H1 (cell line): ENCODE measurements at regions not wholly inside any gene's neighbourhood (a gene's known extent, or its start where the extent isn't known, plus 50 kb on each side); places are given as distances from the start of the nearest gene placed in this dataset.

Experiments used
- CTCF ChIA-PET: fragments of 300-600 bp; sonication (Branson Sonifier 250); formaldehyde crosslinking; loops from one replicate; lab custom pipeline; 2021; ENCODE audit not compliant: partially characterized antibody; lab: Charles Lee
- POLR2A ChIA-PET: fragments of 300-600 bp; sonication (Branson Sonifier 250); formaldehyde crosslinking; loops from one replicate; lab custom pipeline; 2021; ENCODE audit warnings: inconsistent platforms; ENCODE audit not compliant: partially characterized antibody; lab: Charles Lee
- DNase-seq, 2 experiments: peaks; one replicate each; pipeline versions ENCODE4 v3.0.0 to v3.0.0-alpha.2; 2010 to 2022; ENCODE audit warnings: low spot score in 2 of 2, low read depth in 1 of 2, mixed read lengths in 1 of 2
- FAIRE-seq: peaks from 2 replicates; lab custom pipeline; 2011; peaks lifted over from hg19 to GRCh38; lab: Jason Lieb, UNC
- H2AFZ ChIP-seq: 2 replicates; pipeline ENCODE4 v1.8.1; 2012; ENCODE audit warnings: low read length, inconsistent platforms
- H2AK5ac ChIP-seq: 2 replicates; pipeline ENCODE4 v1.6.1; 2013; ENCODE audit warnings: low read depth, low read length
- H2BK120ac ChIP-seq: replicated peaks from 2 replicates; pipeline ENCODE3; 2013; ENCODE audit warnings: low read depth, low read length, inconsistent platforms
- H2BK12ac ChIP-seq: 2 replicates; pipeline ENCODE4 v1.6.1; 2013; ENCODE audit warnings: low read depth, low read length
- H2BK15ac ChIP-seq: 2 replicates; pipeline ENCODE4 v1.6.1; 2013; ENCODE audit warnings: low read length
- H2BK20ac ChIP-seq: 2 replicates; pipeline ENCODE4 v1.6.1; 2013; ENCODE audit warnings: low read length
- H2BK5ac ChIP-seq: 2 replicates; pipeline ENCODE4 v1.6.1; 2013; ENCODE audit warnings: low read depth, low read length
- H3K14ac ChIP-seq: 2 replicates; pipeline ENCODE4 v1.6.1; 2013; ENCODE audit warnings: inconsistent platforms; ENCODE audit not compliant: insufficient read length
- H3K18ac ChIP-seq: 2 replicates; pipeline ENCODE4 v1.6.1; 2013; ENCODE audit warnings: low read length; ENCODE audit errors: extremely low read depth
- H3K23ac ChIP-seq: 2 replicates; pipeline ENCODE4 v1.6.1; 2013; ENCODE audit warnings: inconsistent platforms; ENCODE audit not compliant: insufficient read length
- H3K23me2 ChIP-seq: 2 replicates; pipeline ENCODE4 v1.6.1; 2013; ENCODE audit warnings: low read depth, low read length
- H3K27ac ChIP-seq: 2 replicates; pipeline ENCODE4 v1.6.1; 2011; ENCODE audit warnings: low read depth, low read length, inconsistent platforms
- H3K27me3 ChIP-seq, 4 experiments: replicated peaks in 1 of 4; 1 replicate in 1 of 4; 2 replicates in 3 of 4; pipeline versions ENCODE4 v1.6.1 to v1.8.1; 2011 to 2013; ENCODE audit warnings: low read length in 3 of 4, mild to moderate bottlenecking in 3 of 4, inconsistent platforms in 2 of 4, mixed read lengths in 2 of 4, moderate library complexity in 1 of 4; ENCODE audit not compliant: control insufficient read depth in 3 of 4, insufficient read depth in 3 of 4; ENCODE audit errors: extremely low read depth in 1 of 4
- H3K36me3 ChIP-seq, 4 experiments: 2 replicates each; pipeline versions ENCODE4 v1.6.1 to v1.8.1; 2011 to 2013; ENCODE audit warnings: mild to moderate bottlenecking in 4 of 4, low read length in 3 of 4, moderate library complexity in 2 of 4, control low read depth in 1 of 4, inconsistent platforms in 1 of 4; ENCODE audit not compliant: insufficient read depth in 4 of 4, control insufficient read depth in 2 of 4
- H3K4ac ChIP-seq: replicated peaks from 2 replicates; pipeline ENCODE3; 2013; ENCODE audit warnings: low read length, low read depth, mixed read lengths, inconsistent platforms; ENCODE audit not compliant: insufficient read length
- H3K4me1 ChIP-seq, 4 experiments: replicated peaks in 1 of 4; 1 replicate in 1 of 4; 2 replicates in 3 of 4; pipeline versions ENCODE4 v1.6.1 to v1.8.1; 2011 to 2013; ENCODE audit warnings: low read length in 3 of 4, inconsistent platforms in 2 of 4, mixed read lengths in 1 of 4; ENCODE audit not compliant: insufficient read depth in 4 of 4, control insufficient read depth in 3 of 4
- H3K4me2 ChIP-seq, 2 experiments: 2 replicates each; pipeline versions ENCODE4 v1.6.1 to v1.8.1; 2011 to 2013; ENCODE audit warnings: low read depth in 2 of 2, low read length in 2 of 2, control low read depth in 1 of 2, inconsistent platforms in 1 of 2, mild to moderate bottlenecking in 1 of 2; ENCODE audit not compliant: insufficient read depth in 1 of 2
- H3K4me3 ChIP-seq, 4 experiments: fragments of 200-600, 300-600 bp in 1 of 4; sonication (generic), shearing (Covaris generic), sonication (Bioruptor Twin) in 1 of 4; 2 replicates each; pipeline versions ENCODE4 v1.5.1 to v1.8.1; 2011 to 2016; ENCODE audit warnings: low read length in 4 of 4, low read depth in 3 of 4, control low read depth in 2 of 4, inconsistent platforms in 2 of 4, mild to moderate bottlenecking in 2 of 4, mixed read lengths in 1 of 4, moderate library complexity in 1 of 4; ENCODE audit not compliant: insufficient read depth in 2 of 4; ENCODE audit errors: extremely low read depth in 1 of 4
- H3K56ac ChIP-seq: replicated peaks from 2 replicates; pipeline ENCODE3; 2013; ENCODE audit warnings: low read depth, mild to moderate bottlenecking, mixed read lengths, low read length, inconsistent platforms; ENCODE audit not compliant: insufficient read length
- H3K79me1 ChIP-seq: 2 replicates; pipeline ENCODE4 v1.6.1; 2013; ENCODE audit warnings: low read depth, low read length, control low read depth
- H3K79me2 ChIP-seq, 2 experiments: 2 replicates each; pipeline versions ENCODE4 v1.6.1 to v1.8.1; 2012 to 2013; ENCODE audit warnings: low read length in 2 of 2, mild to moderate bottlenecking in 2 of 2, inconsistent platforms in 1 of 2; ENCODE audit not compliant: insufficient read depth in 2 of 2, control insufficient read depth in 1 of 2
- H3K9ac ChIP-seq, 4 experiments: replicated peaks in 1 of 4; 1 replicate in 1 of 4; 2 replicates in 3 of 4; pipeline versions ENCODE4 v1.6.1 to v1.8.1; 2011 to 2013; ENCODE audit warnings: low read depth in 3 of 4, low read length in 3 of 4, control low read depth in 2 of 4, mild to moderate bottlenecking in 2 of 4, moderate library complexity in 2 of 4, inconsistent platforms in 1 of 4; ENCODE audit errors: extremely low read depth in 1 of 4
- H3K9me3 ChIP-seq, 2 experiments: 2 replicates each; pipeline versions ENCODE4 v1.6.1 to v1.8.1; 2012 to 2013; ENCODE audit warnings: mild to moderate bottlenecking in 2 of 2, moderate library complexity in 2 of 2, control low read depth in 1 of 2, inconsistent platforms in 1 of 2, low read depth in 1 of 2, low read length in 1 of 2, mixed read lengths in 1 of 2; ENCODE audit not compliant: insufficient read depth in 2 of 2
- H4K20me1 ChIP-seq, 2 experiments: replicated peaks in 1 of 2; 2 replicates each; pipeline versions ENCODE3 to v1.8.1; 2011 to 2013; ENCODE audit warnings: inconsistent platforms in 2 of 2, low read length in 2 of 2, mild to moderate bottlenecking in 1 of 2; ENCODE audit not compliant: insufficient read depth in 2 of 2, control insufficient read depth in 1 of 2
- H4K5ac ChIP-seq: 2 replicates; pipeline ENCODE4 v1.6.1; 2013; ENCODE audit warnings: low read length, low read depth, mixed read lengths, inconsistent platforms; ENCODE audit not compliant: insufficient read length
- H4K8ac ChIP-seq: 2 replicates; pipeline ENCODE4 v1.8.0; 2013; ENCODE audit warnings: mild to moderate bottlenecking, moderate library complexity, low read length, inconsistent platforms; ENCODE audit not compliant: insufficient read depth; ENCODE audit errors: extremely low read depth
- H4K91ac ChIP-seq: replicated peaks from 2 replicates; pipeline ENCODE3; 2013; ENCODE audit warnings: low read length, mixed read lengths, inconsistent platforms; ENCODE audit not compliant: insufficient read length
- FOSL1 ChIP-seq: IDR thresholded peaks from 2 replicates; pipeline ENCODE4 v1.6.1; 2011; ENCODE audit warnings: mild to moderate bottlenecking, low read depth, low read length, moderate library complexity; ENCODE audit not compliant: insufficient read depth
- KDM5A ChIP-seq: fragments of 200-600 bp; IDR thresholded peaks from 2 replicates; pipeline ENCODE4 v1.7.1; 2012; ENCODE audit warnings: mild to moderate bottlenecking, low read length, inconsistent platforms, mixed read lengths
- WGBS, 2 experiments: shearing (Covaris generic) in 1 of 2; methylation state at CpG; one replicate each; pipeline versions ENCODE4 v1.1.6 to v1.1.7; 2013 to 2015; ENCODE audit warnings: low lambda C conversion rate in 2 of 2, mixed read lengths in 2 of 2, inconsistent platforms in 1 of 2, low coverage in 1 of 2, missing lambda C conversion rate in 1 of 2; ENCODE audit not compliant: insufficient replicate concordance in 2 of 2, insufficient coverage in 1 of 2, insufficient read length in 1 of 2; ENCODE audit errors: extremely low coverage in 1 of 2, missing lambda C conversion rate in 1 of 2; 5-methylcytosine and 5-hydroxymethylcytosine counted together

DNA sequence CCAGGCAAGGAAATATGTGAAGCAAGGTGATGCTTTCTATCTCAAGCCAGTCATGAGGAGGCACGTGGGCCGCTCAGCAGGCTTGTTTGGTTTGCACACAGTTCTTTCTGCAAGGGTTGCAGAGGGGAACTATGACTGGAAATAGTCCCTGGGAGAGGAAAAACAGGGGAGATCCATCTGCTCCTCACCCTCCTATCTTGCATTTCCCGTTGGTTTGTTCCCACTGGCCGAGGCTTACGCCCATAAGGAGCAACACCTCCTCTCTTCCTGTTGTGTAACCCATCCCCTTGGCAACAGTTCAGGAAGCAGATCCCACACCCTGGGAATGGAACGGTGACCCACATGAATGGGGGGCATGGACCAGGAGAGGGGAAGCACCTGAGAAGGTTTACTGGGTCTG, 72.1 kb upstream of the MAGI1 start:
- H3K9ac ChIP-seq, result no peak overlapping the region
- no peak overlapping the region for H3K14ac ChIP-seq
- H3K18ac ChIP-seq, result no peak overlapping the region
- ChIA-PET CTCF (no interaction called here), POLR2A (no interaction called here)
- WGBS, 2 experiments, result 74% methylated on average over 6 of the region's 6 CpGs; no CpG with 5 or more reads in 1 of the 2 experiments
- H2AFZ ChIP-seq, result peak overlapping the region; percentile 82
- H3K4me1 ChIP-seq, result peaks cover 0 to 9% (median 6%) of the 10 kb centered on the region in 4 experiments; a peak in 5 of 7 replicates
- H2BK120ac ChIP-seq, result no peak overlapping the region
- DNase-seq, result no peak
- no peak overlapping the region for H4K8ac ChIP-seq
- no peaks in the 10 kb centered on the region for H3K23me2 ChIP-seq
- no peak overlapping the region for H2BK12ac ChIP-seq
- H4K5ac ChIP-seq, result no peak overlapping the region
- H4K20me1 ChIP-seq, result no peaks in the 10 kb centered on the region
- no peaks in the 10 kb centered on the region; a peak in 1 of 7 replicates for H3K27me3 ChIP-seq
- H3K36me3 ChIP-seq, result no peaks in the 10 kb centered on the region
- no peaks in the 10 kb centered on the region for H3K79me2 ChIP-seq
- no peak overlapping the region for H3K4ac ChIP-seq
- H2BK15ac ChIP-seq, result no peak overlapping the region
- H3K9me3 ChIP-seq, result no peaks in the 10 kb centered on the region
- no peak overlapping the region for H2AK5ac ChIP-seq
- H2BK20ac ChIP-seq, result no peak overlapping the region
- H3K4me2 ChIP-seq, result no peak overlapping the region
- H3K79me1 ChIP-seq, result no peaks in the 10 kb centered on the region
- H2BK5ac ChIP-seq, result no peak overlapping the region
- no peak overlapping the region for H3K4me3 ChIP-seq
- FAIRE-seq, result no peak
- H3K27ac ChIP-seq, result no peak overlapping the region
- H4K91ac ChIP-seq, result no peak overlapping the region
- no peak overlapping the region for H3K56ac ChIP-seq
- no peak overlapping the region for H3K23ac ChIP-seq
- TF ChIP-seq KDM5A (no peak), FOSL1 (no peak)
